SIG-M5 treated with dmso at 0.1 percent for 504 hours (cell line): ENCODE measurements at regions not wholly inside any gene's neighbourhood (a gene's known extent, or its start where the extent isn't known, plus 50 kb on each side); places are given as distances from the start of the nearest gene placed in this dataset.
"Not testable (repeated sequence)": the region's sequence is repeated elsewhere in the genome, so short reads cannot be mapped to it uniquely, and the experiment has no call there.

Experiments
- DNase-seq: peaks from one replicate; lab custom pipeline; 2025; ENCODE audit not compliant: unreplicated experiment; lab: John Stamatoyannopoulos, UW

DNA sequence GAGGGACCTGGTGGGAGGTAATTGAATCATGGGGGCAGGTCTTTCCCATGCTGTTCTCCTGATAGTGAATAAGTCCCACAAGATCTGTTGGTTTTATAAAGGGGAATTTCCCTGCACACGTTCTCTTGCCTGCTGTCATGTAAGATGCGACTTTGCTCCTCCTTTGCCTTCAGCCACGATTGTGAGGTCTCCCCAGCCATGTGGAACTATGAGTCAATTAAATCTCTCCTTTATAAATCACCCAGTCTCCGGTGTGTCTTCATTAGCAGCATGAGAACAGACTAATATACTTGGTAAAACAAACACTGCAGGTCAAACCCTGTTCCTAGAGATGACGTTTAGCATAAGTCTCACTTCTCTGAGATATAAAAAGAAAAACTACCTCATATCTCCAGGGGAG is 148.3 kb downstream of the MATN1 start:
- DNase-seq = no peak

DNA sequence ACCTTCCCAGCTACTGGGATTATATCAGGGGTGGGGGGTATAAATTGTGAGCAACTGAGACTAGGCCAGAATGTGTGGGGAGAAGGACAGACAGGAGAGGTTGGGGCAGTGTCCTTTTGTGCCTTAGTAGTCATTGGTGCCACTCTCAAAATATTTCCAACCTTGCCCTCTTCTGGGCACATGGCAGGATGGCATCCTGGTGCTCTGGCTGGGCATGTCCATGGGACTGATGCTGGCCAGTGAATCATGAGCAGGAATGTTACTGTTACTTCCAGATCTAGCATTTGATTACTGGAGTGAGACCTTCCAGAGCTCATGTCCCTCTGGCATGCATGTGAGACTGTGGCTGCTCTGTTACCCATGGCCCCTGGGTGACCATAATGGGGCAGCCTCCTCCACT is 151.2 kb downstream of the MATN1 start:
- DNase-seq = no peak

DNA sequence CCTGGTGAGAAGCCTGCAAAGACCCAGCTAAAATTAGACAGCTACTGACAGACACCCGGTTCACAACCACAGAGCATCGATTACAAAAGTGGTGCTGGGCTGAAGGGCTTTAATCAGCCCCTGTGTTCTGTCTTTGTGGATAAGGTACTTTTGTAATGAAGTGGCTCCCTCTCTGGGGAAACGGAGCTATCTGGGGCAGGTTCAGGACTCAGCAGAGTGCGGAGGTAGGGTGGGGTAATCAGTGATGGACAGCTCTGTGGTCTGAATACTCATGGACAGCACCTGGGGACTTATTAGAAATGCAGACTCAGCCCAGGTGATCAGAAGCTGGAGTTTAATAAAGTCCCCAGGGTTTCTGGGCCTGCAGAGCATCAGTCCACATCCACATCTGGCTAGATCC is 152.0 kb downstream of the MATN1 start:
- DNase-seq = no peak

DNA sequence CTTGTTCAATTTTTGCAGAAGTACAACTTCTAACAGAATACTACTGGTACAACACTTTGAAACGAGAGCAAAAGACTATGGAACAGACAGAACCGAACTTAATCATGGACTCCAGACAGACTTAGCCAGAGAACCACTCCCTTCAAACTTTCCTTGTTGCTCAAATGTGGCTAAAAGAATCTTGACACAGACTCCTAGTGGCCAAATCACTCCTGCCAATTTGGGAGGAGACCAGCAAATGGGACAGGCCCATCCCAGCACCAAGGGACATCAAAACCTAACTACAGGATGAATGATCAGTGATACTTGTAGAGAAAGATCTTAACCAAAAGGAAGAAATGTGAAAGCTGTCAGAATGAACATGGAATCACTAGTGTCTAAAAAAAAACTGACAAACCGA is 154.0 kb downstream of the MATN1 start:
- DNase-seq = no peak

DNA sequence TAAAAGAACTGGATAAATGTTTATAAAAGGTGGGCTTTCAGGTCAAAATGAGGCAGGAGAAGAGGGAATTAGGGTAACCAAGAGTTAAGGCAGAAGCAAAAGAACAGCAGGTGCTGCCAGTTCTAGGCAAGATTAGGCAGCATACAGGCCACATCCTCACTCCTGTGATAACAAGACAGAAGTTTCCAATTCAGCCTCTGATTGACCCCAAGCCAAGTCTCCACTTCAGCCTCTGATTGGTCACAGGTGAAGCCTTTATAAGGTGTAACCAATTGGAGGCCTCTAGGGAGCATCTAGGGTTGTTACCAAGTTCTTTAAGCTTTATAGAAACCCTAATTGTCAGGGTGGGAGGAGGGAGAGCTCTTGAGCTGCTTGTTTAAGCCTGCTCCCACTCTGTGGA is 160.8 kb downstream of the MATN1 start:
- no peak for DNase-seq

DNA sequence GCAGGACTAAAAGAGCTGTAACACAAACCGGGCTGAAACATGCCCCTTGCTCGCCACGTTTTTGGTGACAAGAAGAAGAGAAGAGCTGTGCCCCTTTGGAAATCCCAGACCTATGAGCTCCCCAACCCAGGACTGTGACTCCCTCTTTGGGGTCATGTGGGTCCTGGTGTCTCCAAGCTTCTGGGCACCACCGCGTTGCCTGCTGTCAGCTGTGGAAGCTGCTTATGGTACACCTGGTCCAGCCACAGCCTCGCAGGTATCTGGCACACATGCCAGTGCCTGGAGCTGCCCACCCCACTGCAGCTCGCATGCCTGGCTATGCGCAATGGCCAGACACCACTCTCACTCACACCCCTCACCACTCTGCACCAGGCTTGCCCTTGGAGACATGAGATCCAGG is 171.8 kb downstream of the MATN1 start:
- DNase-seq = no peak

DNA sequence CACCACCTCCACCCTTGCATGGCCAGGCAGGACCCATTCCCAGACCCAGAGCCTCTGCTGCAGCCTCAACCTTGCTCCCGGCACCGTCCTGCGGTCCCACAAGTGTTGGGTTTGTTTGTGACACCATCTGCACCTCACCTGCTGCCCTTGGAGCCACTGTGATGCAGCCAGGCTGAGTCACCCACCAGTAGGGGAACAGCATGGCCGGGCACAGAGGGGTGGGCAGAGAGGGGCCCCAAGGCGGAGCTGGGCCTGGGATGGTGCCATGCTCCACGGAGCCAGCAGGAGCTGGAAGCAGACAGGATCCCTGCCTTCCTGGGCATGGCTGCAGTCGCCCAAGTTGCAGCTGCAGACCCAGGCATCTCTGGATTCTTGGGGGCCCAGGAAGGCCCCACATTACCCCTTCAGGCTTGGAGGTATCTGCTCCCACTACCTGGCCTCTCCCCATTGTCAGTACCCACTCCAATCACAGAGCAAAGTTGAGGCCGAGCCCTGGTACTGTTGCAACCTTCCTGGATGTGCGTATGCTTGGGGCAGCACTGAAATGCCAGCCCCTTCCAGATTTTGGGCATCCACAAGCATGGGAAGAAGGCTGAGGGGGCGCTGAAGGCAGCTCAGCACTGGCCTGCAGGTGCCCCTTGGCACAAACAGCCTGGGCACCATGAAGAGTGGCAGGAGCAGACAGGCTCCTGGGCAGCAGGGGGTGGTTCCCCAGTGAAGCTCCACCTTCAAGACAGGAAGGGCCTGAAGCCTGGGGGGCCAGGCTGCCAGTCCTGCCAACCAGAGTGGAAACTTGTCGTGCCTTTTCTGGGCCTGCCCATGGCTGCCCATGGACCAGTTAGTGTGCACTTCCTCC is 172.8 kb downstream of the MATN1 start:
- no peak for DNase-seq

DNA sequence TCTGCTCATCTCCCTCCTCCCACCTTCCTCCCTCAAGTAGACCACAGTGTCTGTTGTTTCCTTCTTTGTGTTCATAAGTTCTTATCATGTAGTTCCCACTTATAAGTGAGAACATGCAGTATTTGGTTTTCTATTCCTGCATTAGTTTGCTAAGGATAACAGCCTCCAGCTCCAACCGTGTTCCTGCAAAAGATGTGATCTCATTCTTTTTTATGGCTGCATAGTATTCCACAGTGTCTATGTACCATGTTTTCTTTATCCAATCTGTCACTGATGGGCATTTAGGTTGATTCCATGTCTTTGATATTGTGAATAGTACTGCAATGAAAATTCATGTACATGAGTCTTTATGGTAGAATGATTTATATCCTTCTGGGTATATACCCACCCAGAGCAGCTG is 173.5 kb downstream of the MATN1 start:
- DNase-seq = not testable (repeated sequence)

DNA sequence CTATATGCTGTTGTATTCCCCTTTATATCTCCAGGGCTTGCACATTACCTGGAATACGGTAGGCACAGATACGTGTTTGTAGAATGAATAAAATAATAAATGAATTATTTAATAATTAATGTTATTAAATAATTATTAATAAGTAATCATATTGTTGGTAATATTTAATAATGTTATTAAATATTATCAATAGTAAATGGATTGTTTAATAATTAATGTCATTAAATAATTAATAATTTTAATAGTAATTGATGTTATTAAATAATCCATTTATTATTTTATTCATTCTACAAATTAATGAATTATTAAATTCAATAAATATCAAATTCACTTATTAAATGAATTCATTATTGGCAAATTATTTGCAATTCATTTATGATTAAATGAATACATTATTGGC is 175.1 kb downstream of the MATN1 start:
- no peak for DNase-seq

DNA sequence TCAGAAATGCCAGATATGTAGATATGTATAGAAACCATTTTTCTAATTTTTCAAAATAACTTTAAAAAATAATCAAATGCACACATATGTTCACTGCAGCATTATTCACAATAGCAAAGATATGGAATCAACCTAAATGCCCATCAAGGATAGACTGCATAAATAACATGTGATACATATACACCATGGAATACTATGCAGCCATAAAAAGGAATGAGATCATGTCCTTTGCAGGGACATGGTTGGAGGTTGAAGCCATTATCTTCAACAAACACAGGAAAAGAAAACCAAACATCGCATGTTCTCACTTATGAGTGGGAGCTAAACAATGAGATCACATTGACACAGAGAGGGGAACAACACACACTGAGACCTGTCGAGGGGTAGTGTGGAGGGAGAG is 176.1 kb downstream of the MATN1 start:
- not testable (repeated sequence) for DNase-seq

DNA sequence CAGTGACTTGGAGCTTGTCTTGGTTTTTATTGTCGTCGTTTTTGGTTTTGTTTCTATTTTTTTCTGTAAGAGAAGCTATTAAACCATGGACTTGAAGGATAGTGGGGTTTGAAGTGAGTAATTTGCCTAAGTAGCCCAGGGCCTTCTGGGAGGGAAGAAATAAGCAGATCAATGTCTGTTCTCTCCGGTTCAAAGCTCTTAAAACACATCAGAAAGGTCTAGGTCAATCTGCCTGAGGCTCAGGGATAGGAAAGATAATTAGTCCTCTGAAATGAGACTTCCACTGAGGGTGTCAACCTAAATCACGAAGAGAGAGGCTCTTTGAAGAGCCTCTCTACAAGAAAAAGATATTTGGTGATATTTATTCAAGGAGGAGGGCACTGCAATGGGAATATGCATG is 178.0 kb downstream of the MATN1 start:
- DNase-seq = no peak

DNA sequence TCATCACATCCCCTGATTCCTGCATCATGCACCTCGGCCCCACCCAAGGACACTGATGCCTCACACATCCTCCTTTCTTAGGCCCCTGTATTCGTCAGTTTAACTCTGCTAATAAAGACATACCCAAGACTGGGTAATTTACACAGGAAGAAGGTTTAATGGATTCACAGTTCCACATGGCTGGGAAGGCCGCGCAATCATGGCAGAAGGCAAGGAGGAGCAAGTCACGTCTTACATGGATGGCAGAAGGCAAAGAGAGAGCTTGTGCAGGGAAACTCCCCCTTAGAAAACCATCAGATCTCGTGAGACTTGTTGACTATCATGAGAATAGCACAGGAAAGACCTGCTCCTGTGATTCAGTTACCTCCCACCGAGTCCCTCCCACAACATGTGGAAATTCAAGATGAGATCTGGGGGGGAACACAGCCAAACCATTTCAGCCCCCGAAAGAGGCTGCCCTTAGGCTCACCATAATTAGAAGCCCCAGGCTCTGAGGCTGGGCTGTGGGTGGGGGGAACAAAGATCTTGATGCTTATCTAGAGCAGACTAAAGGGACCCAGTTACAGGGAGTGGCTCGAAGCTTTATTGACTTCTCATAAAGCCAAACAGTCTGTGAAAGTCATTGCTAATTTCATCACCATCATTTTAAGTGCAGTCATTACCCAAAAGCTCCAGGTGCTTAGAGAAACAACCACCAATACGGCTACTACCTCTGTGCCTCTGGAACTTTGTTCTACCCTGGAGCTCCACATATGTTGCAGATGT is 181.5 kb downstream of the MATN1 start:
- DNase-seq = no peak

DNA sequence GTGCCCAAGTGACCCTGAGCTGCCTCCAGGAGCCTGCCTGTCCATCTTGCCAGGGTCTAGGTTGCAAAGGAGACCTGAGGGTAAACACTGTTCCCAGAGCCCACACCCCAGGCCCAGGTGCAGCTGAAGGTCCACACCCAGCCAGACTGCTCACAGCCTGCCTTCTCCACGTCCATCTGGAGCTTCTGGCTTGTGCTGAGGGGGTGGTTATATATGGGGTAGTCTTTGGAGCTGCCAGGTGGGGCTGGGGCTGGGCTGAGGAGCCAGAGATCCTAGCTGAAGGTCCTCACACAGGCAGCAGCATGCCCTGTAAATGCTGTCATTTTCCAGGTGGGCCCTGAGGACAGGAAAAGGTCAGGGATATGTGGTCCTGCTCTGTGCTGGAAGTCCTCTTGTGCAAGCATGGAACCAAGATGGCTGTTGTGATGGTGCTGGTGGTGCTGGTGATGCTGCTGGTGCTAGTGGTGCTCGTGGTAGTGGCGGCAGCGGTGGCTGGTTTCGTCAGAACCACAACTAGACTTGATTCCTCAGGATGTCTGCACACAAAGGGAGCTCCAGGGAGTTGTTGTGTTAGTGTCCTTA is 182.7 kb downstream of the MATN1 start:
- no peak for DNase-seq

DNA sequence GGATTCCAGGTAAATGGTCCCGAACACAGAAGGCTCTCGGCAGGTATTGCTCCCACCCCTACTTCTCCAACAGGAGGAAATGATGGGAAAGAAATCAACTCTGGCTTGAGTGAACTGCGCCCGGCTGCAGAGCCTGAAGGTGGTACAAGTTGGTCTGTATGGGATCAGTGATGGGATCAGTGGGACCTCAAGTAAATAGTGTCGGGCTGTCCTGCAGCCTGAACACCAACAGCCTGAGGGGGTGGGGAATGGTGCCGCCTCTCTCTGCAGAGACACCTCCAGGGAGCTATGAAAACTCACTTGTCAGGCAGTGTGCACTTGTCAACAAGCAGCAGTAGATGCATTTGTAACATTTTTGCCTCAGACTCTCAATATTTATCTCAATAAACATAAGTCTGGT is 183.5 kb downstream of the MATN1 start:
- no peak for DNase-seq

DNA sequence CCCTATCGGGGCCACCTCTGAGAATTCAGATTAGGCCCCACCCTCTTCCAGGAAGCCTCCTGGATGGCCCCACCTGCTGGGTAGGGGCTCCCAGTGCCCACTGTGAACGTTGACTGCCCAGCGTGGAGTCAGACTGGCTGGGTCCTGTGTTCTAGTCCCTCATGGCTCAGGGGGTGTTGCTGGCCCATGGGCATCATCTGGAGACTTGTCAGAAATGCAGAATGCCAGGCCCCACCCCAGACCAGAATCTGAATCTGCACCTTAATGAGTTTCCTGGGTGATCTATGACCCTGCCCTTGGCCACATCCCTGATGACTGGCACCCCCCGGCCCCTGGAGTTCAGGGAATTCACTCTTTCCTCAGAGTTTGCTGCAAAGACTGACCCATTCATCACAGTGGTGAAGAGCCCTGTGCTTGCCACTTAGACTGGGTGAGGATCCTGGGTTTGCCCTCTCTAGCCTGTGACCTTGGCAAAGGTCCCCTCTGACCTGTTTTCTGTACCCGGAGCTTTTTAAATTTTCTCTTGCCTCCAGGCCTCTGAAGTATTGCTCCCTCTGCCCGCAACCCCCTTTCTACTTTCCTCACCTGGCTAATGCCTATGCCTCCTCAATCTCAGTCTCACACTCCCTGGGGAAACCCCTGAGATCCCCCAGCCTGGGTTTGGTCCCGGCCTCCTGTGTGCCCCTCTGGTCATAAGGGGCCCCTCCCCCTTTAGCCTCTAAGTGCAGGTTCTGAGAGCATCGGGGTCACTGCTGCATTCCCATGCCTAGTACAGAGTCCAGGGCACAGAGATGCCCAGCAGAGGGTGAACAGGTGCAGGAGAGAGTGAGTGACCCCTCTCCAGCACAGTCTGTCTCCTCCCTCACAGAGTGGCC is 184.2 kb downstream of the MATN1 start:
- DNase-seq = no peak

DNA sequence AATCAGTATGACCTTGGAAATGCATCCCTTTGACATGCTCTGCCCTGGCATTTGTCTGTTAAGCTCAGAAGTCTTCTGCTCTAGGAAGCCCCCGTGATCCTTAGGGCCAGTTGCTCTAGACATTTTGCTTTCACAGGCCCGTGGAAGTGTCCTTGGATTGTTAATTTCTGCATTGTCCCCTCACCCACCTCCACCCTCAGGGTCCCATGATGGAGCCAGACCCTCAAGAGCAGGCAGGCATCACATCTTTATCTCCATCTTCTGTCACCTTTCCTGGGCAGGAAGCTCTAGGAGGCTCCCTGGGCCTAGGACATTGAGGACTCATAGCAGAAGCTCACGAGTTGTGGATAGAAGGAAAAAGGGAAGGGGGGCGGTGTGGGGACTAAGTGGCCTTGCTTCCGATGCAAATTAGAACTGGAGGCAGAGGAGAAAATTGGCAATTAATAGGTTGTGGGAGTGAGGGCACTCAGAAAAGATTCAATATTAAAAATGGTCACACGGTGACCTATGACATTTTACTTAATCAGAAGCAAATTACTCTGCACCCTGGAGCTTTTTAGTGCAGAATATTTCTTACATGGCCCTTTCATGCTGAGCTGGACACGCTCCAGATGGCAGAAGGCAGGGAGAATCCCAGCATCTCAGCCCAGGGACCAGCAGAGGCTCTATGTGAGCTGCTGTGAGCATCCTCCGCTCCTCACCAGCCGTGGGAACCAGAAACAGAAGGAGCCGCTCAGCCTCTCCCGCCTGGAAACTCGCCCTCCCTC is 185.0 kb downstream of the MATN1 start:
- no peak for DNase-seq

DNA sequence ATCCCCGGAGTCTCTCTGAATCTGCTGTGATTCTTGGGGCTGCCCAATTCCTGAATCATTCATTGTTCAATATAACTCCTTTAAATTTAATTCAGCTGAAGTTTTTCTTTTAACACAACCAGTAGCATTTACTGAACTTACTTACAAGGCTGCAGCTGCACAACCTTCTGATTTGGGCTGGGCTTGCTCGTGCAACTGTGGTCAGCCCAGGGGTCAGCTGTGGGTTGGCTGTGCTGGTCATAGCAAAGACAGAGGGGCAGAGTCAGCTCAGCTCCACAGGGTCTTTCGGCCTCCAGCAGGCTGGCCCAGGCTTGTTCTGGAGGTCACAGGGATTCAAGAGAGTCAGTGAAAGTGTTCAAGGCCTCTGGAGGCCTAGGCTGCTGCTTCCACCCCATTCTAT is 186.1 kb downstream of the MATN1 start:
- no peak for DNase-seq

DNA sequence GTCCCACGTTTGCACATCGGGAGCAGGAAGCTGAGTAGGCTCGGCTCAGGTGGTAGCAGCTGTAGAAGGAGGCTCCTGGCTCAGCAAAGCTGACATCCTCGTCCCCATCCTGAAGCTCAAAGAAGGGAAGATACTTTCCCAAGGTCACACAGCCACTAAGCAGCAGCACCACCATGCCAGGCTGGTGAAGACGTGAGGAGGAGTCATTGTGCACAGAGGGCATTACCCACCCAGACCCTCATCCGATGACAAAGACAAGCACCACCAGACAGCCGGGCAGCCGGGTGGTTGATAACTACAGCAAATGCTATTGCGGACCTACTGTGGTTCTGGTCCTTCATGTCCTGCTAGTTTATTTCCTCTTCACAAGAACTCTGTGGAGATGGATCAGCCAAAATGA is 186.9 kb downstream of the MATN1 start:
- DNase-seq = no peak

DNA sequence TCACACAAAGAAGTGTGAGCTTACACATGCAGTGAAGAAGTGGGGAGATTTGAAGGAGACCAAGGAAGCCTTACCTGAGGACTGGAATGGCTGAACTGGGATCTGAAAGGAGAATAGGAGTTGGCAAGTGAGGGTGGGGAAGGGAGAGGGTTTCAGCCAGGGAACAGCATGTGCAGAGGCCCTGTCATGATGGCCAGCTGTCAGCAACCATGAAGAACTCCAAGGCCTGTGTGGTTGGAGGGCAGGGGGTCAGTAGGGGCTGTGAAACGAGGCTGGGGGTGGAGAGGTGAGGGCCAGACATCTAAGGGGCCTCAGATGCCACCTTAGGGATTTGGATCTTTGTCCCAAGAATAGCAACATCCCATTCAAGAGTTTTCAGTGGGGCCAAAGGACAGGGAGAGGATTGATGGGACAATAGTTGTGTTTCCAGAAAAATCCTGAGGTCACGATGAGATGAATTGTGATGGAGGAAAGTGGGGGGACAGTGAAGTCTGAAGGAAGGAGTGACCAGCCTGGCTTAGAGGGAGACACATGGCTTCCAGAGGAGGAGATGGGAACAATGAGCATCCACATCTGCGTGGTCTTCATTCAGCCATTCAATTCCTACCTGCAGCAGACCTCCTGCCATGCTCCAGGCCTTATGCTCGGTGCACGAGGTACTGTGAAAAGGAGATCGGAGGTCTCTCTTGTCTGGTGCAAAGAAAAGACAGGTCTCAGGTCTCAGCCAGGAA is 187.6 kb downstream of the MATN1 start:
- DNase-seq = no peak

DNA sequence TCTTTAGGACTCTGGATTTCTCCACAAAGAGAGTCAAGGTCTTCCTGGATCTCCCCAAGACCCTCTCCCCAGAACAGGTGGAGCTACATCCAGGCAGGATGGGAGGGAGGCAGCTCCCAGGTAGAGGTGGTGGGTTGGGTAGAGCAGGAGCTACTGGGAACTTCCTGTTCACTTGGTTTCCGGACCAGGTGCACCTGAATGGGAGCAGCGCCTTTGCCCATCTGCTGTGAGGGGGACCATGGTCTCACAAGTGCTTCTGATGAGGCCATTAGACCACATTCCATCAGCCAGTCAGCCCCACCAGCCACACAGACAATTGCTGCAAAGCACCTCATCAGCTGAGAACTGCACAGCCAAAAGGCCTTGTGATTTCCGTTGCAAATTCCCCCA is 188.8 kb downstream of the MATN1 start:
- no peak for DNase-seq
